C4-2B (cell line): ENCODE measurements at regions not wholly inside any gene's neighbourhood (a gene's known extent, or its start where the extent isn't known, plus 50 kb on each side); places are given as distances from the start of the nearest gene placed in this dataset.
A peak's percentile ranks its signal among the peaks of the same experiment; 100 is the strongest.

Experiments
- H3K27ac ChIP-seq: fragments of 450-650 bp; 2 replicates; pipeline ENCODE4 v1.5.1; 2017
- CTCF ChIP-seq: fragments of 450-650 bp; conservative IDR thresholded peaks from 2 replicates; pipeline ENCODE4 v1.5.1; 2017; ENCODE audit warnings: mild to moderate bottlenecking
- ZFX ChIP-seq: fragments of 450-650 bp; IDR thresholded peaks from 2 replicates; pipeline ENCODE4 v1.6.1; 2017

- TF ChIP-seq CTCF (no peak), ZFX (no peak)
- H3K27ac ChIP-seq = no peak overlapping the region
Observed at GRCh38 chr18:77894060-77894459, 644.4 kb downstream of the GALR1 start.

- TF ChIP-seq ZFX = no peak
- TF ChIP-seq CTCF = no peak
Observed at GRCh38 chr18:77895250-77895649, 645.6 kb downstream of the GALR1 start.

GRCh38 chr18:77896586-77897252, 647.1 kb downstream of the GALR1 start:
- no peak overlapping the region for H3K27ac ChIP-seq
- TF ChIP-seq CTCF (no peak), ZFX (no peak)

More at GRCh38 chr18:77895250-77895649, 645.6 kb downstream of the GALR1 start:
- H3K27ac ChIP-seq = no peak overlapping the region

GRCh38 chr18:77897606-77898005, 648.0 kb downstream of the GALR1 start:
- TF ChIP-seq CTCF (no peak), ZFX (no peak)
- no peak overlapping the region for H3K27ac ChIP-seq

GRCh38 chr18:77899972-77900754, 650.5 kb downstream of the GALR1 start:
- TF ChIP-seq ZFX = no peak
- TF ChIP-seq CTCF = peak; percentile 99
- H3K27ac ChIP-seq = no peak overlapping the region

GRCh38 chr18:77905011-77905410, 655.4 kb downstream of the GALR1 start:
- no peak for TF ChIP-seq CTCF
- no peak for TF ChIP-seq ZFX
- no peak overlapping the region for H3K27ac ChIP-seq

GRCh38 chr18:77905449-77906055, 655.9 kb downstream of the GALR1 start:
- no peak for TF ChIP-seq ZFX
- H3K27ac ChIP-seq = no peak overlapping the region
